DOHH2 (cell line): ENCODE measurements at regions not wholly inside any gene's neighbourhood (a gene's known extent, or its start where the extent isn't known, plus 50 kb on each side); places are given as distances from the start of the nearest gene placed in this dataset.

Experiments
- H3F3A ChIP-seq: fragments of 200-600 bp; sonication (generic), shearing (Covaris generic); 2 replicates; pipeline ENCODE4 v1.6.0; 2016; ENCODE audit warnings: antibody characterized with exemption, mild to moderate bottlenecking; ENCODE audit not compliant: control insufficient read depth, insufficient read depth
- H3K27ac ChIP-seq: fragments of 200-600 bp; sonication (generic); 2 replicates; pipeline ENCODE4 v1.5.1; 2014; ENCODE audit warnings: low read depth, mild to moderate bottlenecking, low read length, moderate library complexity
- H3K27me3 ChIP-seq: fragments of 200-600 bp; sonication (generic); 2 replicates; pipeline ENCODE4 v1.6.1; 2014; ENCODE audit warnings: mild to moderate bottlenecking, low read length, mixed read lengths; ENCODE audit not compliant: control insufficient read depth
- H3K36me3 ChIP-seq: fragments of 200-600 bp; sonication (generic); 2 replicates; pipeline ENCODE4 v1.6.1; 2014; ENCODE audit warnings: mild to moderate bottlenecking, low read length, moderate library complexity, mixed read lengths; ENCODE audit not compliant: control insufficient read depth
- H3K4me1 ChIP-seq: fragments of 200-600 bp; sonication (generic); 2 replicates; pipeline ENCODE4 v1.6.1; 2014; ENCODE audit warnings: mild to moderate bottlenecking, low read length, mixed read lengths; ENCODE audit not compliant: control insufficient read depth
- H3K4me2 ChIP-seq: fragments of 200-600 bp; sonication (generic); 2 replicates; pipeline ENCODE4 v1.6.0; 2014; ENCODE audit warnings: mild to moderate bottlenecking, low read length, moderate library complexity
- H3K4me3 ChIP-seq: fragments of 200-600 bp; sonication (generic); 2 replicates; pipeline ENCODE4 v1.5.1; 2014; ENCODE audit warnings: mild to moderate bottlenecking, low read length, mixed read lengths
- H3K79me2 ChIP-seq: fragments of 200-600 bp; sonication (generic); 2 replicates; pipeline ENCODE4 v1.6.1; 2014; ENCODE audit warnings: mild to moderate bottlenecking, low read length, mixed read lengths; ENCODE audit not compliant: control insufficient read depth
- H3K9me2 ChIP-seq: fragments of 200-600 bp; sonication (generic); replicated peaks from 2 replicates; pipeline ENCODE4 v1.6.1; 2014; ENCODE audit warnings: mild to moderate bottlenecking, low read length, mixed read lengths; ENCODE audit not compliant: control insufficient read depth
- H3K9me3 ChIP-seq: fragments of 200-600 bp; sonication (generic); 2 replicates; pipeline ENCODE4 v1.6.1; 2014; ENCODE audit warnings: antibody characterized with exemption, low read length, mixed read lengths; ENCODE audit not compliant: control insufficient read depth, insufficient read depth
- H4K20me1 ChIP-seq: fragments of 200-600 bp; sonication (generic); 2 replicates; pipeline ENCODE4 v1.6.0; 2014; ENCODE audit warnings: low read depth, mild to moderate bottlenecking, antibody characterized with exemption, low read length, moderate library complexity; ENCODE audit not compliant: control insufficient read depth, insufficient read depth
- EZH2phosphoT487 ChIP-seq: fragments of 200-600 bp; sonication (generic); IDR thresholded peaks from 2 replicates; pipeline ENCODE4 v1.6.1; 2017; ENCODE audit warnings: borderline replicate concordance, mild to moderate bottlenecking, antibody characterized with exemption, low read length, moderate library complexity, mixed read lengths
- TF ChIP-seq, protein P1 (sequence below): fragments of 200-600 bp; sonication (generic); IDR thresholded peaks from one replicate; pipeline ENCODE4 v1.5.1; 2014; ENCODE audit warnings: antibody characterized with exemption, mild to moderate bottlenecking, low read depth, low read length; ENCODE audit not compliant: poor library complexity, severe bottlenecking

DNA sequence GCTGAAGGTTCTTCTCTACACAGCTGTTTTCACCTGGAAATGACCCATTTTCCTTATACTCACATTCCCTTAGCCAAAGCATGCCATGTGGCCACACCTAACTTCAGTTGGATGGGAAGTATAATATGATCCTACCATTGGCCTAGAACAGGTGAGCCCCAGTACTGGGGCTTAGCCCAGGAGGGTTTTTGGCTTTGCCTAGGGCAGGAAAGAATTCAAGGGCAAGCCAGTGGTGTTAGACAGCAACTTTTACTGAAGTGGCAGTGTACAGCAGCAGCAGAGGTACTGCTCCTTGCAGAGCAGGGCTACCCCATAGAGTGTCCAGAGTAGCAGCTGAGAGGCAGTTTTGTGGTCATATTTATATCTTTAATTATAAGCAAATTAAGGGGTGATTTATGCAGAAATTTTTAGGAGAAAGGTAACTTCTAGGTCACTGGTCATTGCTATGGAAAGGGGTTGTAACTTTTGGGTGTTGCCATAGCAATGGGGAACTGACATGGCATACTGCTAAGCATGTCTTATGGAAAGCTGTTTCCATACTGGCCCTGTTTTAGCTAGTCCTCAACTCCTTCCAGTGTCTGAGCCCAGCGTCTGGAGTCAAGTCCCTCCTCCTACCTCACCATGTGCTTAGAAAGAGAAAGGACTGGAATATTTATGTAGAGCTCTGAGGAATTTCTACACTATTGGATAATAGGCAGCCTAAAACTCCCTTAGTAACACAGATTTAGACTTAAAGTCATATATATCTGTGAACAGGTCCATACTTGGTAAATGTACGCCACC is 109.0 kb upstream of the DTNA start:
- Histone ChIP-seq H3K4me3 (no peak overlapping the region), H4K20me1 (no peaks in the 10 kb centered on the region), H3K79me2 (no peaks in the 10 kb centered on the region), H3K27ac (no peak overlapping the region), H3K4me1 (no peaks in the 10 kb centered on the region), H3K9me2 (no peaks in the 10 kb centered on the region), H3K36me3 (no peaks in the 10 kb centered on the region), H3K27me3 (peaks cover 2% of the 10 kb centered on the region; the same call in 1 of the 2 replicates), H3F3A (no peaks in the 10 kb centered on the region), H3K4me2 (no peak overlapping the region), H3K9me3 (no peaks in the 10 kb centered on the region)
- no peak for TF ChIP-seq EZH2phosphoT487
- TF ChIP-seq, protein P1, sequence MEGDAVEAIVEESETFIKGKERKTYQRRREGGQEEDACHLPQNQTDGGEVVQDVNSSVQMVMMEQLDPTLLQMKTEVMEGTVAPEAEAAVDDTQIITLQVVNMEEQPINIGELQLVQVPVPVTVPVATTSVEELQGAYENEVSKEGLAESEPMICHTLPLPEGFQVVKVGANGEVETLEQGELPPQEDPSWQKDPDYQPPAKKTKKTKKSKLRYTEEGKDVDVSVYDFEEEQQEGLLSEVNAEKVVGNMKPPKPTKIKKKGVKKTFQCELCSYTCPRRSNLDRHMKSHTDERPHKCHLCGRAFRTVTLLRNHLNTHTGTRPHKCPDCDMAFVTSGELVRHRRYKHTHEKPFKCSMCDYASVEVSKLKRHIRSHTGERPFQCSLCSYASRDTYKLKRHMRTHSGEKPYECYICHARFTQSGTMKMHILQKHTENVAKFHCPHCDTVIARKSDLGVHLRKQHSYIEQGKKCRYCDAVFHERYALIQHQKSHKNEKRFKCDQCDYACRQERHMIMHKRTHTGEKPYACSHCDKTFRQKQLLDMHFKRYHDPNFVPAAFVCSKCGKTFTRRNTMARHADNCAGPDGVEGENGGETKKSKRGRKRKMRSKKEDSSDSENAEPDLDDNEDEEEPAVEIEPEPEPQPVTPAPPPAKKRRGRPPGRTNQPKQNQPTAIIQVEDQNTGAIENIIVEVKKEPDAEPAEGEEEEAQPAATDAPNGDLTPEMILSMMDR: no peak

- Histone ChIP-seq H3K4me1 (no peaks in the 10 kb centered on the region), H3K9me2 (no peaks in the 10 kb centered on the region), H3K4me3 (no peak overlapping the region), H3K27ac (no peak overlapping the region), H3K79me2 (no peaks in the 10 kb centered on the region), H3K27me3 (no peaks in the 10 kb centered on the region), H4K20me1 (no peaks in the 10 kb centered on the region), H3K4me2 (no peak overlapping the region), H3K36me3 (no peaks in the 10 kb centered on the region), H3F3A (no peaks in the 10 kb centered on the region), H3K9me3 (no peaks in the 10 kb centered on the region)
- TF ChIP-seq EZH2phosphoT487: no peak
- TF ChIP-seq, protein P1: no peak
Observed at GRCh38 chr18:34604591-34604990, 105.5 kb upstream of the DTNA start.

DNA sequence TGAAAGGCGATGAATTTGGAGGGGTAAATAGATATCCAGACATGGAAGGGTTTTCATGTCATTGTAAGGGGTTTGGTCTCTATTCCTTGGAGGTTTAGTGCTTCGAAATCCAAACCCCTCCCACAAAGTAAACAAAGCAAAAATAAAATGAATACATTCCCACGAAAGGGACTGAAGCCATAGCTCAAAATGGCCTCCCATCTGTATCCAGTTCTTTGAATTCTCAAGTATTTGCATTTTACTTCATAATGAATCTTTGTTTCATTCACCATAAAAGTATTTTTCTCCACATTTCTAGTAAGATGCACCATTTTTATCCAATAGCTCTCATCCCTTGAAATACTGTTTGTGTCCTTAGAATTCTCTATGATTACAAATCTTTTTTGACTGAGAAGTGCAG is 103.2 kb upstream of the DTNA start:
- Histone ChIP-seq H3K9me2 (no peaks in the 10 kb centered on the region), H3K79me2 (no peaks in the 10 kb centered on the region), H3K4me2 (no peak overlapping the region), H3K4me1 (no peaks in the 10 kb centered on the region), H4K20me1 (no peaks in the 10 kb centered on the region), H3F3A (no peaks in the 10 kb centered on the region), H3K4me3 (no peak overlapping the region), H3K9me3 (no peaks in the 10 kb centered on the region), H3K36me3 (no peaks in the 10 kb centered on the region), H3K27me3 (no peaks in the 10 kb centered on the region), H3K27ac (no peak overlapping the region)
- TF ChIP-seq, protein P1: no peak
- no peak for TF ChIP-seq EZH2phosphoT487
